SKM-1 treated with dmso at 0.1 percent for 144 hours (cell line): ENCODE measurements at regions not wholly inside any gene's neighbourhood (a gene's known extent, or its start where the extent isn't known, plus 50 kb on each side); places are given as distances from the start of the nearest gene placed in this dataset.
"Not testable (repeated sequence)": the region's sequence is repeated elsewhere in the genome, so short reads cannot be mapped to it uniquely, and the experiment has no call there.

Experiments
- DNase-seq: peaks from one replicate; lab custom pipeline; 2025; ENCODE audit not compliant: unreplicated experiment; lab: John Stamatoyannopoulos, UW

DNA sequence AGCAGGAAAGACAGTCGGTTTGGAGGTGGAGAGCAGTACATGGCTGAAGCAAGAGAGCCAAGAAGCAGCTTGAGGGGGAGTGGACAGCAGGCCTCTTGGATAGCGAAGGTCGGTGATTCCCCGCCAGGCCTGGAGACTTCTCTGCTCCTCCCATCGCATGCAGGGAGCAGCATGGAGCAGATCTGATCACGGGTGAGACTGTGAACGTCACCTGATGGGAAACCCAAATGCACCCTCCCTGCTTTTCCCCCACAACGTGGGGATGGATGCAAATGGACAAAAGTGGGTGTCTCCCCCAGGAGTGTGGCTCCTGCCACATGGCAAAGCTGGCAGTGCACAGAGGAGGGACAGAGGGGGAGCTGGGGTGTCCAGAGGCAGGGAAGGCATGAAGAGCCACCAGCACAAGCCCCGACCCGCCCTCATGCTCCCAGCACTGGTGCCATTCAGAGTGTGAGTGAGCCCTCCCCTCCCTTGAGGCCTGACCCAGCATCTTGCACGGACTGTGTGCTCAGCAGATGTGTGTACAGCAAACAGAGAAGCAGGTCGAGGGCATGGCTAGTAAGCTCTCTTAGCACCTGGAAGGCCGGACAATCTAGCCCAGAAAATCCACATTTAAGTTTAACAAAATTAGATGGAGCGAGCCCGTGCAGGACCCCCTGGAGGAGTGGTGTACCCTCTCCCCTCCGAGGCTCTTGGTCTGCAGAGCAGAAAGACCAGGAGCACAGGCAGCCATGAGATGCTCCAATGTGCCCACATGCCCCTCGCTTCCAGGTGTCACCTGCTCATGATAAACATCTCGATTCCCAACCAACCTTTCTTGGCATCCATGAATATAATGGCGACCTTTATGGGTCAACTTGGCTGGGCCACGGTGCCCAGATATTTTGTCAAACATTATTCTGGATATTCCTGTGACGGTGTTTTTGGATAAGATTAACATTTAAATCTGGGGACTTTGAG, 661.7 kb downstream of the TBC1D22A start:
- no peak for DNase-seq

DNA sequence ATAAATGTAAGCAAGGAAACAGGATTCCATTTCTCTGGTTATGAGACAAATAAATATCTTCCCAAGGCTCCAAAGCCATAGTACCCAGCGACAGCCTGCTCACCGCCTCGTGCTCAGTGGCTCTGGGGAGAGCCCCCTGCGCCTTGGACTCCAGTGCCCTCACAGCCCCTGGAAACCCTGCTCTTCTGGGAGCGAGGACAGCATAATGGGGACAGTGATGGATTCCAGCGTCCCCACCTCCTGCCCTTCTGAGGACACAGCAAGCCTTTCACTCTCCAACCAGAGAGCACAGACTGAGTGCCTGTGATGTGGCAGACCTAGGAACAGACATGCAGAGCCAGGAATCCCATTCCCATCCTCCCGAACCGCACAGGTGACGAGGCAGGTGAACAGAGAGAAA, 660.8 kb downstream of the TBC1D22A start:
- DNase-seq = no peak

GRCh38 chr22:47422736-47423135, 660.3 kb downstream of the TBC1D22A start:
- DNase-seq = no peak

GRCh38 chr22:47421846-47422245, 659.4 kb downstream of the TBC1D22A start:
- no peak for DNase-seq

GRCh38 chr22:47420211-47420610, 657.8 kb downstream of the TBC1D22A start:
- no peak for DNase-seq

GRCh38 chr22:47419239-47419638, 656.8 kb downstream of the TBC1D22A start:
- DNase-seq = no peak

DNA sequence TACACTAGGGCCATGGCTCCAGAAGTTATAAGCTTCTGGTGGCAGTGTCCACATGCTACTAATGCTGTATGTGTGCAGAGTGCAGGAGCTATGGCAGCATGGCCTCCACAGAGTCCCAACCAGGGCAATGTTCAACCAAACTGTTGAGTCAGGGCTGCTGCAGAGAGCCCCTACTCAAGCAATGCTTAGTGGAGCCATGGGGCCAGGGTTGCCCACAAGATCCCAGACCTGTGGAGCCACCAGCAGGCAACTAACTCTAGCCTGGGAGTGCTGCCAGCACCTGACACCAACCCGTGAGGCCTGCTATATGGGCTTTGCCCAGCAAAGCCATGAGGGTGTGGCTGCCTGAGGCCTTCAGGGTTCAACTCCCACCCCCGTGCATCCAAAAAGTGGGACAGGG, 655.2 kb downstream of the TBC1D22A start:
- DNase-seq = no peak

- no peak for DNase-seq
Measured at GRCh38 chr22:47411006-47411405, 648.6 kb downstream of the TBC1D22A start.

DNA sequence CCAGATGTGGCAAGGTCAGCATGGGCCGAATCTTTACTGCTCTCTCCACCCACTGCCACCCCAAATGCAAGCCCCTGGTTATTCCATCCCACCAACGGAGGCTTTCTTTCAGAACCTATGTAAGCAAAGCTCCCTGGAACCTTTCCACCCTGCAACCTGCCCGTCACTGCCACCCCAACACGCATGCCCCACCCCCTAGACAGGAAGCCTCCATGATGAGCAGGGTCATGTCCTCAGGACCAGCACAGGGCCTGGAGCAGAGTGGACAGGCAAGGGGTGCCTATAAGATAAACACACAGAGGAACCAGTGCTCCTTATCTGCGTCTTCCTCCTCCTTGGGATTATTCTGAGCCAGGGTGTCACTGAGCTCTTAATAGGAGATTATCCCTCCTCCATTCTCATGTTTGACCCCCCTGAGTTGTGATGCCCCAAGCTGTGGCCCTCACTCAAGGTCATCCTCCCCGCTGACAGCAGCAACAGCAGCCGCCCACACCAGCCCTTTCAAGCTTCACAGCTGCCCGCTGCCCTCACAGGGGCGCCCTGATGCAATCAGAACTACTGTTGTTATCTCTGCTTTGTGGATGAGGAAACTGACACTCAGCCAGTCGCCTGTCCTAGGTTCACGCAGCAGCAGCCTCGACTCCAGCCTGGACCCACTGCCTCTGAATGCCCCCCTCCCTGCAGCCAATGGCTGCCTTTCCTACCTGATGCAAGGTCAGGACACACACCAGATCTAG, 647.3 kb downstream of the TBC1D22A start:
- no peak for DNase-seq

DNA sequence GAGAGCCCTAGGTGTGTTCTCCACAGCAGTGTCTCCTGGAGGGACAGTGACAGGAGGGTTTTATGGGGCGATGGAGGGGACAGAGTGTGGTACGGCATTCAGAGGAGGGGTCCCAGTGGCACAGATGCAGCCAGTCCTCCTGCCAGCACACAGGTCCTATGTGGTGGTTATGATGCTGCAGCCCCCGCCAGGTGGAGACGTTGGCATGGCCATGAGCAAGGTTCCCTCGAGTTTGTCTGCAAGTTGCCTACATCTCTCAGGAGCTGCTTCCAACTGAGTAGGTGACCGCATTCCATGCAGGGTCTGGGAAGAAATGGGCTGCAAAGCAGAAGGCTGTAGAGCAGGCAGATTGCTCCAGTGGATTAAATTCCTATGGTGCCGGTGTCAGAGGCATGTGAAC, 646.0 kb downstream of the TBC1D22A start:
- no peak for DNase-seq

DNA sequence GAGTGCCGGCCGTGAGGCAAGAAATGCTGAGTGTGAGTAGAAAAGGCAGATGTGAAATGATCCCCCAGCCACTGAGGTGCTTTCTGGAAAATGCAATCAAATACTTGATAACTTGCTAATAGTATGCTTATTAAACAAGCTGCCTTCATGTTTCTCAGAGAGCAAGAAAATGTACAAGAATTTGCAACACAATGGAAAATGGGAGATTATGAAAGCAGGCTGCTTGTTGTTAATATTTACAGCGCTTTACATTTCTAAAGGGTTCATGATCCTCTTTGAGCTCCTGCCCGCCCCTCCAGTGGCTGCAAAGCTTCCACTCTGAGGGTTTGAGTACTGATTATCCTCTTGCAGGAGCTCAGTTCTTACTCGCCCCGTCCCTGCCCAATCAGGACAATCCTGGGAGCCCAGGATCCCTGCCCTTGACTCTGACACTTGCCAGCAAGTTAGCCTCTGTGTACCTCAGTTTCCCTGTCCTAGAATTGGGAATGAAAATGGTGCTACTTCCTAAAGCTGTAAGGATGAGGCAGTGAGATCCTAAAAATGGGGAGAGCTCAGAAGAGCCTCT, 645.1 kb downstream of the TBC1D22A start:
- no peak for DNase-seq

DNA sequence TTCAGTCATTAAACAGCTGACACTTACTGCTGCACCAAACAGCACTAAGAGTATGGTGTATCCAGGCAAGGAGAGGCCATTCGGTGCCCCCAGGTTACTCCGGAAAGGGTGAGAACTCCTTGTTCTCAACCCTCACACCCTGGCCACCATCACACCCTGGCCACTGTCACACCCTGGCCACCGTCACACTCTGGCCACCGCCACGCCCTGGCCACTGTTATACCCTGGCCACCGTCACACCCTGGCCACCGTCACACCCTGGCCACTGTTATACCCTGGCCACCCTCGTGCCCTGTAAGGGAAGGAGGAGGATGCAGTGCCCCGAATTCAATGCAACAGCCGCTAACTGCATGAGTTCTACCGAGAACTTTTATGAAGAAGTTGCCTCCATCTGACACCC, 644.4 kb downstream of the TBC1D22A start:
- DNase-seq = no peak

DNA sequence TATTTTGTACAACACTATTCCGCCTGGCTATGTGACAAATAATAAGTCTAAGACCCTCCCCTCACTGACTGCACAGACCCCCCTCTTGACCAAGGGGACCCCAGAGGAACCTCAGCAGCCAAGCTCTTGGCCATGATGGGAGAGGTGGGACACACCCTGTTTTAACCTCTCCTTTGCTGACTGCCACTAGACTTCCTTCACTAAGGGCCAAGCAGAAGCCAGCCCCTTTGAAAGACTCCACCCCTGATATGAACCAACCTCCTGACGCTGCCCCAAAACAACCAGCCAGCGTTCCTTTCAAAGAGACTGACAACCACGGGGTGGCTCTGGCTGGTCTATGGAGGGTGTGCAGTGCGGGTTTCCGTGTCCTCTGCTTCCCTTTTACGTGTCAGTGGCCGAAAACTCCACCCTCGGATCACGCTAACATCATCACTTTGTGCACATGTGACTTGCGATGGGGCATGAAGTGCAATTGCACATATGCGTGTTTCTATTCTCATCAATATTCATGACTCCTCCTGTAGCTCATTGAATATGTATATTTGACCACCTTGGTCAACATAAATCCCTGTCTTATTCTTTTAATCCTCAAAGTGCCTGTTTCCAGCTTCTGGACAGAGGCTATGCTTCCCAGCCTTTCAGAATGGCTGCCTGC, 643.9 kb downstream of the TBC1D22A start:
- DNase-seq = no peak

GRCh38 chr22:47405222-47405621, 642.8 kb downstream of the TBC1D22A start:
- not testable (repeated sequence) for DNase-seq

GRCh38 chr22:47402876-47403525, 640.6 kb downstream of the TBC1D22A start:
- no peak for DNase-seq

DNA sequence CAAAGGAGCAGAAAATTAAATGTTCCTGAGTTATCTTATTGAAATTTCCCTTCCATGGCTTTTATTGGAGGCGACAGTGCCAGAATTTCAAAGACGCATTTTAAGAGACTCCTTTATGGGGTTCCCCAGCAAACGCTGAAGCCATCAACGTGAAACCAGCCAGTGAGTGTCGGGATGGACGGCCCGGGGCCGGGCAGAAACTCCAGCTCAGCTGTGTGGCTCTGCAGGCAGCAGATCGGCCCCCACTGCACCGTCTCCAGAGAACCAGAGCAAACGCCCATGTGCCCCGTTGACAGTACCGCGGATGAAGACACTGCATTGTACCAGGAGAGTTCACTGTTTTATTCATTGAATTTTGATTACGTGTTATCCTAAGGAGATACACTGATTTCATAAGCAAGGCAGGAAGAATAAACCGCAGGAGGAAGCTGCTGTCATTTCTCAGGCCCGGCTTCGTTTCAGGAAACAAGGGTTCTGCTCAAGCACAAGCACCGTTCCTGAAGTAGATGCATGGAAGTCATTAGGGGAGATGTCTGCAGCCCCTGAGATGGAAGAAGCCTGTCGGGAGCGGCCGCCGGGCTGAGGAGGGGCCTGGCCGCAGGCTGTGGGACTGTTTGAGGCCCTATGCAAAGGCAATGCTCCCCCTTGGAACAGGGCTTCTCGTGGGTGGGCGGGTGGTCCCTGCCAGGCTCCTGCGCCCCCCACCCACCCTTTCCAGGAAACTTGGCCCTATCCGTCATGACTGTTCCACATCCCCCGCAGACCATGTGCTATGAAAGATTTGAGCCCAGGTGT, 639.7 kb downstream of the TBC1D22A start:
- no peak for DNase-seq

DNA sequence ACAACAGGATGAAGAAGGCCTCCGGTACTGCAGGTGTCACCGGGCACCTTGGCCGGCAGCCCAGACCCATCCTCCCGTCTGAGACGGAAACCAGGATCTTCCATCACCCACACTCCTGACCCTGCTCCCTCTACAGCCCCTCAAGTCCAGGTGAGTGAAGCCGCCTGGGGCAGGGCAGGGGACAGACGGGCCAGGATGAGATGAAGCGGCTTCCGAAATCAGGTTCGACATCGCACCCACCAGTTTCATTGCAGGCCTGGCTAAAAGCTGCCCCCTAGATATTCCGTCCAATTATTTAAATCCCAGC, 639.1 kb downstream of the TBC1D22A start:
- no peak for DNase-seq

GRCh38 chr22:47400701-47401591, 638.5 kb downstream of the TBC1D22A start:
- no peak for DNase-seq

- not testable (repeated sequence) for DNase-seq
Measured at GRCh38 chr22:47400131-47400530, 637.7 kb downstream of the TBC1D22A start.
